Hepatic stellate cell (primary cell): ENCODE measurements at regions not wholly inside any gene's neighbourhood (a gene's known extent, or its start where the extent isn't known, plus 50 kb on each side); places are given as distances from the start of the nearest gene placed in this dataset.

Experiments
- DNase-seq: peaks from one replicate; pipeline ENCODE4 v3.0.0; 2011; ENCODE audit warnings: low spot score

GRCh38 chr2:195606179-195606578 is 50.8 kb upstream of the SLC39A10 start:
- DNase-seq: no peak

- no peak for DNase-seq
These were observed 52.3 kb upstream of the SLC39A10 start for GRCh38 chr2:195604706-195605105.

DNA sequence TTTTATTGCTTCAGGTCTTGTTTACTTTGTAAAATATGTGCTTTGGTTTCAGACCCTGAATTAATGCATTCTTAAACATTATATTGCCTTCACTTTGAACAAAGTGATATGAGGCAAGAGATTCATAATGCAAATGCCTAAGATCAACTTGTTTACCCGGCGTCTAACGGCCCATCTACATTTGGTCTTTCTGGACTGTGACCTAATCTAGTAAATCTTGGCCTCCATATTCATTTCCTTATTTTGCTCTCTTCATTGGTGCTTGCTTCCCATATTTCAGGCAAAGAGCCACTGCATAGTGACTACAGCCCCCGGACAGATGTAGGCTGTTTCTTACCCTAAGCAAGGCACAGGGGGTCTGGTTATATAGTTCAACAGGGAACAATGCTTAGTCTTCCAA is 53.0 kb upstream of the SLC39A10 start:
- DNase-seq: no peak

DNA sequence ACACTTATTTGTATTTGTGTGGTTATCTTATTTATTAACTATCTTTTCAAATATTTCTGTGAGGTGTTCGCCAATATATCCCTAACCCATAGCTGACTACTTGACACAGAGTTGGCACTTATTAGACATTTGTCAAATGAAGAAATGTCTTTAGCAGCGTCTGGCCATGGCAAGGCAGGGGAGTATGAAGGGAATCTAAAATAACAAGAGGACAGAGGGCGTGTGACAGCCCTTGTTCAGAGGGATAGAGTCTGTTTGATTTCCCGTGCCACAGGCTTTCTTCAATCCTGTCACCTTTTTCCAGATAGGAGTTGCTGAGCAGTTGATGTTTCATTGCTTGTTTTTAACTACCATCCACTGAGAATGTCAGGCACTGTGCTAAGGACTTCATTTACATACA is 53.6 kb upstream of the SLC39A10 start:
- no peak for DNase-seq

GRCh38 chr2:195602687-195603086 is 54.3 kb upstream of the SLC39A10 start:
- no peak for DNase-seq

DNA sequence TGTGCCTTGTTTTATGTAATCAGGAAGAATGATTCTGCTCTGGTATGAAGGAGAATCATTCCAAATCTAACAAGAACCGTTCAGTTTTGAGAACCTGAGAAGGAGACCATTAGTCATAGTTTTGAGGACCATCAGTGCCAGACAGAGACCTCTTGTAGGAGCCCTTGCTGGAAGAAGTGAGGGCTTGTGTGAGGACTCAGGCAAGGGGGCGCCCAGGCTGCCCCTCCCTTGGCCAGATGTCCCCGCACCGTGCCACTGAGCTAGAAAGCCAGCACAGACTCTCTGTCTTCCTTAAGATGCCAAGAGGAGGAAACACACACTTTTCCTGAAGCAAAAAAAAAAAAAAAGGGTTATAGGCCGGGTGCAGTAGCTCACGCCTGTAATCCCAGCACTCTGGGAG is 55.7 kb upstream of the SLC39A10 start:
- DNase-seq: no peak

GRCh38 chr2:195600778-195601177 is 56.2 kb upstream of the SLC39A10 start:
- no peak for DNase-seq

DNA sequence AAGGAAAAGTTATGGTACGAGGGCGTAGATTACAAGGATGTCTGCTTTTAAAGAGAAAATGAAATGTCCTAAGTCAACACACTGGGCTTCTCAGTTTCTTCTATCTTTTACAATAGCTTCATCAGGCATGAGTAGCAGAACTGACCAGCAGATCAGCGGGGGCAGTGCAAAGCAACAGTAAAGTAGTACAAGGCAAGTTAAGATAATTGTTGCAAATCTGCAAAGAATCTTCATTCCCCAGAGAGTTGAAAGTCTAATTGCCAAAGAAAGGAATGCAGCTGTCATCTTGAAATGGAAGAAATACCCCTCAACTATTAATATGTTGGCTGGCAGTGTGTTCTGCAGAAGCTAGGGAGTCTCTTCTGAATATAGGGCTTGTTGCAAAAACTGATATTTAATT is 60.2 kb upstream of the SLC39A10 start:
- DNase-seq: no peak

DNA sequence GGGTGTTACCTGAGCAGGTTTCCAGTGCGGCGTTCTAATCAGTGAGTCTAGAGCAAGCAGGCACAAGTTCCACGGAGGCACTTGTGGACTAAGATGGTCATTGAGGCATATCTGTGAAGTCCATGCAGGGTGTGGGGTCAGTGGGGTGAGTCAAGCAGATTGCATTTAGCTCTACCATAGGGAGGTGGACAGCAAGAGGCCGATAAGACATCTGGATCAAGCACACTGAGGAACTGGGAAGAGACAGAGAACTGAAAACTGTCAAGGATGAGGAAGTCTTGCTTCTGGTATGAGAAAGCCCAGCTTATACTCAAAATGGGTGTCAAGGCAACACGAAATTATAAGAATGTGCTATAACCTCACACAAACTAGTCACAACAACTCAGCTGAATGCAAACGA is 61.2 kb upstream of the SLC39A10 start:
- DNase-seq: no peak

DNA sequence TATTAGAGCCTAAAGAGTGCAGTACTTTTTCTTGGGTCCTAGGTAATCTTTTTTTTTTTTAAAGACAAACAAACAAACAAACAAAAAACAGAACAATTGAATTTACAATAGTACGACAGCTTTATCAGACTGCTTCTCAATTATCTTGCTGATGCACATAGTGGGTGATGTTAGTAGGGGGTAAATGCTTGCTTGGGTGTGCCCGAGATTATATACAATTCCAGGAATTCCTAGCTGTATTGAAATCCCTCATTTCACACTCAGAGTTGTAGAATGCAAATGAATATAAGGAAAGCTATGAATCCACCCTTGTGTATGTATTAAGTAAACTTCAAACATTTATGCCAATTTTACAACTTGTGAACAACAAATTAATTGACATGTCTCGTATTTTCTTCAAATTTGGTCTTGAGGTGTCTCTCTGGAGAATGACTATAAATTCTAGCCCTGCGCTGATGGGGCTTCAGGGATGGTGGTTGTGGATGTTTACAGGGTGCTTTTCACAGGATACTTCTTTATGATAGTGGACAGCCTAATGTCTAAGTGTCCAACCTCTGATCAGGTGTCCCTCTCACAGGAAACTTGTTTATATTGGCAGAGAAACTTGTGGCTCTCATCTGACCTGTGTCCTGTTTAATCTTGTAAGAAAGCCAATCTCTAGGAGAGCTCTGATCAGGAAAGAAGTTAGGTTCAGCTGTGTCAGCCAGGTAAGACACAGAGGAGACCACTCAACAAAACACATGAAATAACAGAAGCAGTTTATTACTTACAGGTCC is 61.9 kb upstream of the SLC39A10 start:
- DNase-seq: no peak

DNA sequence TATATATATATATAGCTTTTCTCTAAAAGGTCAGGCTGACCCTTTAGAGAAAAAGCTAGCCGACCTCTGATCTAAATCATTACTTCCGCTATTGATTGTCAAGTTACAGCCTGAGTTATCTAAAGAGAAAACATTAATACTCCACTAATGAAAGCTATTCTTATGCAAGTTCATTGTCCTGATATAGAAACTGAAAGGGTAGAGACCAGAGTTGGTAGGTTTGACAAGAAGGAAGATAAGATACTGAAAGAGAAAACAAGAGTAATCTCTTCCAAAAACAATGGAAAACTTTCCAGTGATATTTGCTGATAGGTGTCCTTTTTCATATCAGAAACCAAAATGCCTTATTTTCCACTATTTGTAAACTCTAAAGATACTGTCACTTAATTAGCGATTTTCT is 62.8 kb upstream of the SLC39A10 start:
- DNase-seq: no peak

- no peak for DNase-seq
These were observed 64.9 kb upstream of the SLC39A10 start for GRCh38 chr2:195592105-195592504.

DNA sequence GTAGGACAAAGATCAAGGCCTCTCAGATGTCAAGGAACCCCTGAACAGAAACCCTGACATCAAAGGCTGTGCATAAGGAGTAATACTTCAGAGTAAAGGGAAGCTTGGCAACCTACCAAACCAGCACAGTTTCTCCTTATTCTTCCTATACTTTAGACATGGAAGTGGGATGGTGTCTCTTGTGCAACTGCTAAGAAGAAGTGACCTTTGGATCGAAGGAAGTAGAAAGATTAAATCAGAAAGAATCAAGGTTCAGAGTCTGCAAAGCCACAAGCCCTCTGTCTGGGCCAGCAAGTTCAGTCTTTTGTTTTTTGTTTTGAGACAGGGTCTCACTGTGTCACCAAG is 66.2 kb upstream of the SLC39A10 start:
- DNase-seq: no peak

GRCh38 chr2:195590199-195590860 is 66.7 kb upstream of the SLC39A10 start:
- DNase-seq: no peak

DNA sequence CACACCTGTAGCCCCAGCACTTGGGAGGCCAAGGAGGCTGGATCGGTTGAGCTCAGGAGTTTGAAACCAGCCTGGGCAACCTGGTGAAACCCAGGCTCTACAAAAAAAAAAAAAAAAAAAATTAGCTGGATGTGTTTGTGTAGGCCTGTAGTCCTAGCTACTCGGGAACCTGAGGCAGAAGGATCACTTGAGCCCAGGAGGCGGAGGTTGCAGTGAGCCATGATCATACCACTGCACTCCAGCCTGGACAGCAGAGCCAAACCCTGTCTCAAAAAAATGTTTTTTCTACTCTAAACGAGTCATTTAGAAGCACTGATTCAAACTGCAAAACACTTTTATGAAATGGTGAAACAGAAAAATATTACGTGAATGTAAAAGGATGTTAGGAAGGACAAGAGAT is 69.1 kb upstream of the SLC39A10 start:
- no peak for DNase-seq

GRCh38 chr2:195586062-195586714 is 70.8 kb upstream of the SLC39A10 start:
- no peak for DNase-seq

- DNase-seq: no peak
These were observed 74.8 kb upstream of the SLC39A10 start for GRCh38 chr2:195582188-195582587.

GRCh38 chr2:195579776-195580555 is 77.1 kb upstream of the SLC39A10 start:
- no peak for DNase-seq

- peak; percentile 75 for DNase-seq
These were observed 81.1 kb upstream of the SLC39A10 start for GRCh38 chr2:195575879-195576401.

- DNase-seq: no peak
These were observed 82.0 kb upstream of the SLC39A10 start for GRCh38 chr2:195575016-195575415.

DNA sequence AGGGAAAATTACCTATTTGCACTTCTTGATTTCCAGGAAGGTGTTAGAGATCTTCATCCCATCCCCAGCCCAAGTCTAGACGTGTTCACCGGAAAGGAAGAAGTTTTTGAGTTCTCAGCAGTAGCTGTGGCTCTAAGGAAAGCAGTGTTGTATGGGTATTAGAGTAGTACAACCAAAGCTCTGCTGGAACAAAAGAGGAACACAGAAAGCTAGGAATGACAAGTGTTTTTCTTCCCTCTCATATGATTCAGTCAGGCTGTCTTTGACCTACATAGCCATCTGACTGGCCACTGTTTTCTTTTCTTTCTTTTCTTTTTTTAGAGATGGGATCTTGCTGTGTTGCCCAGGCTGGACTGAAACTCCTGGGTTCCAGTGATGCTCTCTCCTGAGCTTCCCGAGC is 82.7 kb upstream of the SLC39A10 start:
- DNase-seq: no peak

- no peak for DNase-seq
These were observed 83.9 kb upstream of the SLC39A10 start for GRCh38 chr2:195572895-195573683.
